Gastrocnemius medialis (tissue), 4 donors: ENCODE measurements at regions not wholly inside any gene's neighbourhood (a gene's known extent, or its start where the extent isn't known, plus 50 kb on each side); places are given as distances from the start of the nearest gene placed in this dataset.

Experiments
- ATAC-seq, 2 donors: fragments of 150-250 bp; one replicate each; pipeline ENCODE4 v1.9.1; 2016
- DNase-seq, 2 donors: peaks; one replicate each; pipeline ENCODE4 v3.0.0-alpha.2; 2019
- H3K27ac ChIP-seq, 4 donors: fragments of 200-600 bp; sonication (generic); 1 replicate in 1 of 4; 2 replicates in 3 of 4; pipeline ENCODE4 v1.5.1; 2016 to 2018; ENCODE audit warnings: mild to moderate bottlenecking in 2 of 4, moderate library complexity in 1 of 4
- H3K27me3 ChIP-seq, 3 donors: fragments of 200-600 bp; sonication (generic) in 2 of 3; 1 replicate in 1 of 3; 2 replicates in 2 of 3; pipeline versions ENCODE4 v1.5.1 to v1.6.0; 2016 to 2019; ENCODE audit warnings: mild to moderate bottlenecking in 1 of 3, moderate library complexity in 1 of 3
- H3K36me3 ChIP-seq, 2 donors: fragments of 200-600 bp; sonication (generic) in 1 of 2; one replicate each; pipeline ENCODE4 v1.5.1; 2017 to 2018
- H3K4me1 ChIP-seq, 2 donors: fragments of 200-600 bp; sonication (generic) in 1 of 2; one replicate each; pipeline ENCODE4 v1.5.1; 2016 to 2017; ENCODE audit warnings: mild to moderate bottlenecking in 2 of 2
- H3K4me3 ChIP-seq, 4 donors: fragments of 200-600 bp; sonication (generic) in 3 of 4; 1 replicate in 1 of 4; 2 replicates in 3 of 4; pipeline ENCODE4 v1.5.1; 2016 to 2019; ENCODE audit warnings: mild to moderate bottlenecking in 2 of 4
- H3K9me3 ChIP-seq, 3 donors: fragments of 200-600 bp; sonication (generic) in 2 of 3; 1 replicate in 1 of 3; 2 replicates in 2 of 3; pipeline ENCODE4 v1.5.1; 2016 to 2019
- CTCF ChIP-seq, 5 experiments: fragments of 450-650 bp in 3 of 5; fragments of 200-600 bp in 2 of 5; sonication (generic) in 2 of 5; IDR thresholded peaks in 4 of 5; conservative IDR thresholded peaks in 1 of 5; 1 replicate in 4 of 5; 2 replicates in 1 of 5; pipeline ENCODE4 v1.5.1; 2016 to 2019; ENCODE audit warnings: antibody characterized with exemption in 5 of 5, mild to moderate bottlenecking in 3 of 5, moderate library complexity in 3 of 5
- POLR2A ChIP-seq, 2 donors: fragments of 450-650 bp; IDR thresholded peaks; one replicate each; pipeline ENCODE4 v1.6.1; 2017; ENCODE audit warnings: antibody characterized with exemption in 2 of 2, mild to moderate bottlenecking in 2 of 2, moderate library complexity in 2 of 2
- in situ Hi-C, 4 donors: fragments of 200-750 bp; cut with MboI; loops; one replicate each; pipeline versions ENCODE4 v1.15.0 to v1.8.0; 2017; ENCODE audit warnings: low sequenced_read_pairs in 4 of 4
- intact Hi-C: fragments of 100-400 bp; cut with DNase I; formaldehyde crosslinking; loops from one replicate; pipeline ENCODE4 v1.15.1; 2023; ENCODE audit warnings: low total_unique reads

- no peaks in the 10 kb centered on the region for H3K9me3 ChIP-seq
- ATAC-seq (no peak), DNase-seq (no peak)
- H3K4me1 ChIP-seq = no peaks in the 10 kb centered on the region
- in situ Hi-C loops (no loop called here), intact Hi-C loops (no loop called here)
- H3K27ac ChIP-seq = peak overlapping the region in 1 of 4 donors; percentile 47
- no peak overlapping the region for H3K4me3 ChIP-seq
- no peaks in the 10 kb centered on the region for H3K36me3 ChIP-seq
- no peak for TF ChIP-seq CTCF (IDR thresholded peaks at IDR 0.05 in 4 of 5, conservative IDR thresholded peaks at IDR 0.05 in 1 of 5)
- no peak for TF ChIP-seq POLR2A (IDR thresholded peaks at IDR 0.05)
- no peaks in the 10 kb centered on the region for H3K27me3 ChIP-seq
Measured at GRCh38 chr2:20126469-20126868, 75.0 kb upstream of the LAPTM4A start.

GRCh38 chr2:20126040-20126439 lies 74.6 kb upstream of the LAPTM4A start:
- Histone ChIP-seq H3K4me1 (no peaks in the 10 kb centered on the region), H3K27me3 (no peaks in the 10 kb centered on the region), H3K27ac (peak overlapping the region in 1 of 4 donors; percentile 47), H3K4me3 (no peak overlapping the region), H3K36me3 (no peaks in the 10 kb centered on the region), H3K9me3 (no peaks in the 10 kb centered on the region)
- DNase-seq (no peak), ATAC-seq (peak in 1 of 2 donors; percentile 56)
- intact Hi-C loops = no loop called here
- in situ Hi-C loops = no loop called here
- no peak for TF ChIP-seq POLR2A (IDR thresholded peaks at IDR 0.05)
- TF ChIP-seq CTCF (IDR thresholded peaks at IDR 0.05 in 4 of 5, conservative IDR thresholded peaks at IDR 0.05 in 1 of 5) = no peak

GRCh38 chr2:20125616-20126015 lies 74.2 kb upstream of the LAPTM4A start:
- Histone ChIP-seq H3K9me3 (no peaks in the 10 kb centered on the region), H3K27me3 (no peaks in the 10 kb centered on the region), H3K4me1 (no peaks in the 10 kb centered on the region), H3K4me3 (no peak overlapping the region), H3K36me3 (no peaks in the 10 kb centered on the region), H3K27ac (peak overlapping the region in 1 of 4 donors; percentile 47)
- ATAC-seq (no peak), DNase-seq (no peak)
- in situ Hi-C loops (no loop called here), intact Hi-C loops (no loop called here)
- no peak for TF ChIP-seq POLR2A (IDR thresholded peaks at IDR 0.05)
- no peak for TF ChIP-seq CTCF (IDR thresholded peaks at IDR 0.05 in 4 of 5, conservative IDR thresholded peaks at IDR 0.05 in 1 of 5)

- ATAC-seq (no peak), DNase-seq (no peak)
- no peaks in the 10 kb centered on the region for H3K9me3 ChIP-seq
- TF ChIP-seq CTCF (IDR thresholded peaks at IDR 0.05 in 4 of 5, conservative IDR thresholded peaks at IDR 0.05 in 1 of 5) (no peak), POLR2A (IDR thresholded peaks at IDR 0.05) (no peak)
- no peaks in the 10 kb centered on the region for H3K36me3 ChIP-seq
- intact Hi-C loops (no loop called here), in situ Hi-C loops (no loop called here)
- no peaks in the 10 kb centered on the region for H3K4me1 ChIP-seq
- no peaks in the 10 kb centered on the region for H3K27me3 ChIP-seq
- no peak overlapping the region for H3K27ac ChIP-seq
- no peak overlapping the region for H3K4me3 ChIP-seq
Measured at GRCh38 chr2:20125164-20125563, 73.7 kb upstream of the LAPTM4A start.

GRCh38 chr2:20123871-20124594 lies 72.6 kb upstream of the LAPTM4A start:
- ATAC-seq (no peak), DNase-seq (no peak)
- no peak for TF ChIP-seq CTCF (IDR thresholded peaks at IDR 0.05 in 4 of 5, conservative IDR thresholded peaks at IDR 0.05 in 1 of 5)
- TF ChIP-seq POLR2A (IDR thresholded peaks at IDR 0.05) = no peak
- Histone ChIP-seq H3K27ac (no peak overlapping the region), H3K4me3 (no peak overlapping the region), H3K27me3 (no peaks in the 10 kb centered on the region), H3K36me3 (no peaks in the 10 kb centered on the region), H3K4me1 (no peaks in the 10 kb centered on the region), H3K9me3 (no peaks in the 10 kb centered on the region)
- in situ Hi-C loops (no loop called here), intact Hi-C loops (no loop called here)
